IMR-90 (cell line): ENCODE measurements at regions not wholly inside any gene's neighbourhood (a gene's known extent, or its start where the extent isn't known, plus 50 kb on each side); places are given as distances from the start of the nearest gene placed in this dataset.

Source experiments
- ATAC-seq: fragments of 200-7000 bp; cut with Tn5 transposase; 2 replicates; pipeline ENCODE4 v1.9.1; 2020; ENCODE audit warnings: low read depth, mild to moderate bottlenecking, moderate library complexity
- BruUV-seq: library from RNA; stranded (reverse); fragments of 400-500 nt; replicated peaks from 2 replicates; lab custom pipeline; 2021; lab: Mats Ljungman, UMichigan
- CTCF ChIA-PET: fragments of 300-600 bp; formaldehyde crosslinking; extraction: SDS; loops from one replicate; lab custom pipeline; 2021; ENCODE audit warnings: antibody characterized with exemption; lab: Yijun Ruan, JAX
- POLR2A ChIA-PET: fragments of 300-600 bp; sonication (Branson Sonifier 250); formaldehyde crosslinking; loops from one replicate; lab custom pipeline; 2022; ENCODE audit warnings: antibody characterized with exemption; ENCODE audit not compliant: unreplicated experiment; lab: Charles Lee
- DNase-seq: peaks from one replicate; pipeline ENCODE4 v3.0.0; 2013
- H2AFZ ChIP-seq: replicated peaks from 2 replicates; pipeline ENCODE3; 2013; ENCODE audit warnings: low read length, mild to moderate bottlenecking; ENCODE audit not compliant: poor library complexity
- H2AK5ac ChIP-seq: 2 replicates; pipeline ENCODE4 v1.6.1; 2013; ENCODE audit warnings: low read depth, low read length, inconsistent platforms
- H2AK9ac ChIP-seq: replicated peaks from 2 replicates; pipeline ENCODE3; 2013; ENCODE audit warnings: mild to moderate bottlenecking, low read depth, low read length, moderate library complexity; ENCODE audit not compliant: poor library complexity
- H2BK120ac ChIP-seq: 2 replicates; pipeline ENCODE4 v1.6.1; 2013; ENCODE audit warnings: low read depth, low read length, inconsistent platforms
- H2BK15ac ChIP-seq: 3 replicates; pipeline ENCODE4 v1.6.1; 2013; ENCODE audit warnings: low read depth, low read length, inconsistent platforms
- H2BK20ac ChIP-seq: 2 replicates; pipeline ENCODE4 v1.6.1; 2013; ENCODE audit warnings: low read depth, mild to moderate bottlenecking, inconsistent platforms, low read length, moderate library complexity
- H2BK5ac ChIP-seq: 2 replicates; pipeline ENCODE4 v1.6.1; 2013; ENCODE audit warnings: mild to moderate bottlenecking, low read depth, low read length, inconsistent platforms; ENCODE audit not compliant: poor library complexity, severe bottlenecking
- H3K14ac ChIP-seq: replicated peaks from 2 replicates; pipeline ENCODE4 v1.6.1; 2013; ENCODE audit warnings: low read depth, low read length, inconsistent platforms
- H3K18ac ChIP-seq: 2 replicates; pipeline ENCODE4 v1.6.1; 2013; ENCODE audit warnings: low read depth, low read length, control low read depth
- H3K23ac ChIP-seq: 2 replicates; pipeline ENCODE4 v1.6.1; 2013; ENCODE audit warnings: low read depth, low read length, inconsistent platforms
- H3K27ac ChIP-seq: 2 replicates; pipeline ENCODE4 v1.5.1; 2013; ENCODE audit warnings: mild to moderate bottlenecking, control low read depth, low read length; ENCODE audit not compliant: insufficient read depth
- H3K27me3 ChIP-seq: 2 replicates; pipeline ENCODE4 v1.6.1; 2013; ENCODE audit warnings: low read length; ENCODE audit not compliant: control insufficient read depth, insufficient read depth
- H3K36me3 ChIP-seq: 2 replicates; pipeline ENCODE4 v1.6.1; 2013; ENCODE audit warnings: low read length, mixed read lengths; ENCODE audit not compliant: control insufficient read depth, insufficient read depth
- H3K4ac ChIP-seq: 2 replicates; pipeline ENCODE4 v1.6.1; 2013; ENCODE audit warnings: low read depth, low read length, inconsistent platforms
- H3K4me1 ChIP-seq: 2 replicates; pipeline ENCODE4 v1.6.1; 2013; ENCODE audit warnings: low read length, mixed read lengths; ENCODE audit not compliant: control insufficient read depth, insufficient read depth
- H3K4me2 ChIP-seq: 2 replicates; pipeline ENCODE4 v1.6.1; 2013; ENCODE audit warnings: low read depth, mild to moderate bottlenecking, control low read depth, low read length, moderate library complexity
- H3K4me3 ChIP-seq: 2 replicates; pipeline ENCODE4 v1.5.1; 2013; ENCODE audit warnings: low read depth, mild to moderate bottlenecking, control low read depth, low read length, moderate library complexity; ENCODE audit not compliant: insufficient read depth
- H3K56ac ChIP-seq: 2 replicates; pipeline ENCODE4 v1.6.1; 2013; ENCODE audit warnings: low read length, inconsistent platforms; ENCODE audit not compliant: insufficient read depth; ENCODE audit errors: extremely low read depth
- H3K79me1 ChIP-seq, 2 experiments: 2 replicates each; pipeline ENCODE4 v1.6.1; 2013; ENCODE audit warnings: low read length in 2 of 2, inconsistent platforms in 1 of 2, low read depth in 1 of 2
- H3K9ac ChIP-seq: 2 replicates; pipeline ENCODE4 v1.6.1; 2013; ENCODE audit warnings: low read depth, low read length, control low read depth
- H3K9me1 ChIP-seq: 2 replicates; pipeline ENCODE4 v1.6.1; 2013; ENCODE audit warnings: low read length, inconsistent platforms; ENCODE audit not compliant: insufficient read depth
- H3K9me3 ChIP-seq: 2 replicates; pipeline ENCODE4 v1.6.1; 2013; ENCODE audit warnings: low read length; ENCODE audit not compliant: control insufficient read depth, insufficient read depth
- H4K20me1 ChIP-seq: 2 replicates; pipeline ENCODE4 v1.6.1; 2013; ENCODE audit warnings: low read length, inconsistent platforms; ENCODE audit not compliant: insufficient read depth
- H4K5ac ChIP-seq: 2 replicates; pipeline ENCODE4 v1.6.1; 2013; ENCODE audit warnings: mild to moderate bottlenecking, low read depth, low read length, control low read depth
- H4K8ac ChIP-seq, 2 experiments: 2 replicates each; pipeline ENCODE4 v1.6.1; 2013; ENCODE audit warnings: low read depth in 2 of 2, low read length in 2 of 2, control low read depth in 1 of 2, inconsistent platforms in 1 of 2
- H4K91ac ChIP-seq: 2 replicates; pipeline ENCODE4 v1.6.1; 2013; ENCODE audit warnings: low read depth, low read length, inconsistent platforms; ENCODE audit not compliant: insufficient read depth
- BHLHE40 ChIP-seq: fragments of 150-350 bp; IDR thresholded peaks from 2 replicates; pipeline ENCODE4 v1.6.1; 2016; ENCODE audit warnings: mild to moderate bottlenecking, low read depth, low read length
- CEBPB ChIP-seq: IDR thresholded peaks from 2 replicates; pipeline ENCODE4 v1.6.1; 2012; ENCODE audit warnings: low read depth, low read length, improper control_type of control experiment
- CHD1 ChIP-seq: IDR thresholded peaks from 2 replicates; pipeline ENCODE4 v1.6.1; 2012; ENCODE audit warnings: low read depth, low read length, improper control_type of control experiment
- FOS ChIP-seq: fragments of 150-350 bp; IDR thresholded peaks from 2 replicates; pipeline ENCODE4 v1.6.1; 2016; ENCODE audit warnings: low read depth, low read length
- MAFK ChIP-seq: IDR thresholded peaks from 2 replicates; pipeline ENCODE4 v1.6.1; 2012; ENCODE audit warnings: low read depth, low read length, improper control_type of control experiment
- MAZ ChIP-seq: IDR thresholded peaks from 2 replicates; pipeline ENCODE4 v1.6.1; 2012; ENCODE audit warnings: low read depth, mild to moderate bottlenecking, low read length, improper control_type of control experiment, moderate library complexity, borderline replicate concordance
- MXI1 ChIP-seq: IDR thresholded peaks from 2 replicates; pipeline ENCODE4 v1.6.1; 2012; ENCODE audit warnings: low read depth, mild to moderate bottlenecking, low read length, moderate library complexity, borderline replicate concordance
- NFE2L2 ChIP-seq: fragments of 150-350 bp; IDR thresholded peaks from 2 replicates; pipeline ENCODE4 v1.6.1; 2016; ENCODE audit warnings: low read depth, mild to moderate bottlenecking, low read length
- POLR2A ChIP-seq: IDR thresholded peaks from 2 replicates; pipeline ENCODE4 v1.6.1; 2012; ENCODE audit warnings: mild to moderate bottlenecking, low read depth, low read length
- RAD21 ChIP-seq: IDR thresholded peaks from 2 replicates; pipeline ENCODE4 v1.6.1; 2012; ENCODE audit warnings: low read length, improper control_type of control experiment
- RCOR1 ChIP-seq: IDR thresholded peaks from 2 replicates; pipeline ENCODE4 v1.6.1; 2012; ENCODE audit warnings: mild to moderate bottlenecking, low read length, improper control_type of control experiment; ENCODE audit not compliant: insufficient replicate concordance
- SMC3 ChIP-seq: fragments of 150-350 bp; IDR thresholded peaks from 2 replicates; pipeline ENCODE4 v1.6.1; 2016; ENCODE audit warnings: low read depth, mild to moderate bottlenecking, antibody characterized with exemption, low read length, moderate library complexity
- WGBS, 2 experiments: methylation state at CpG; one replicate each; pipeline versions ENCODE4 v1.1.5 to v1.1.7; 2013; ENCODE audit warnings: missing lambda C conversion rate in 2 of 2; ENCODE audit not compliant: insufficient read length in 1 of 2; ENCODE audit errors: extremely low coverage in 2 of 2; 5-methylcytosine and 5-hydroxymethylcytosine counted together
- dilution Hi-C: fragments of 300-500 bp; cut with HindIII; formaldehyde crosslinking; loops from one replicate; pipeline ENCODE4 v1.14.3; 2018; ENCODE audit warnings: low sequenced_read_pairs; ENCODE audit not compliant: unreplicated experiment
- in situ Hi-C: fragments of 300-500 bp; cut with MboI; formaldehyde crosslinking; loops from 3 replicates; pipeline ENCODE4 v1.14.3; 2019; ENCODE audit warnings: low sequenced_read_pairs, inconsistent platforms, mixed read lengths
- intact Hi-C: fragments of 100-400 bp; cut with micrococcal nuclease; formaldehyde crosslinking; loops from 2 replicates; pipeline ENCODE4 v1.10.0; 2022
- TF ChIP-seq, protein P1 (sequence below): fragments of 150-350 bp; IDR thresholded peaks from 2 replicates; pipeline ENCODE4 v1.6.1; 2017; ENCODE audit warnings: mild to moderate bottlenecking, antibody characterized with exemption, low read length, low read depth
- TF ChIP-seq, protein P2 (sequence below): fragments of 150-350 bp; IDR thresholded peaks from 2 replicates; pipeline ENCODE4 v1.6.1; 2016; ENCODE audit warnings: low read depth, mild to moderate bottlenecking, low read length, moderate library complexity, borderline replicate concordance
- TF ChIP-seq, protein P3 (sequence below): conservative IDR thresholded peaks from 2 replicates; pipeline ENCODE4 v1.5.1; 2012; ENCODE audit warnings: mild to moderate bottlenecking, low read depth, low read length, improper control_type of control experiment

- TF ChIP-seq CEBPB = no peak
- TF ChIP-seq, protein P1, sequence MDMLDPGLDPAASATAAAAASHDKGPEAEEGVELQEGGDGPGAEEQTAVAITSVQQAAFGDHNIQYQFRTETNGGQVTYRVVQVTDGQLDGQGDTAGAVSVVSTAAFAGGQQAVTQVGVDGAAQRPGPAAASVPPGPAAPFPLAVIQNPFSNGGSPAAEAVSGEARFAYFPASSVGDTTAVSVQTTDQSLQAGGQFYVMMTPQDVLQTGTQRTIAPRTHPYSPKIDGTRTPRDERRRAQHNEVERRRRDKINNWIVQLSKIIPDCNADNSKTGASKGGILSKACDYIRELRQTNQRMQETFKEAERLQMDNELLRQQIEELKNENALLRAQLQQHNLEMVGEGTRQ = no peak
- TF ChIP-seq BHLHE40 = no peak
- TF ChIP-seq RCOR1 = no peak
- TF ChIP-seq SMC3 = no peak
- TF ChIP-seq, protein P2, sequence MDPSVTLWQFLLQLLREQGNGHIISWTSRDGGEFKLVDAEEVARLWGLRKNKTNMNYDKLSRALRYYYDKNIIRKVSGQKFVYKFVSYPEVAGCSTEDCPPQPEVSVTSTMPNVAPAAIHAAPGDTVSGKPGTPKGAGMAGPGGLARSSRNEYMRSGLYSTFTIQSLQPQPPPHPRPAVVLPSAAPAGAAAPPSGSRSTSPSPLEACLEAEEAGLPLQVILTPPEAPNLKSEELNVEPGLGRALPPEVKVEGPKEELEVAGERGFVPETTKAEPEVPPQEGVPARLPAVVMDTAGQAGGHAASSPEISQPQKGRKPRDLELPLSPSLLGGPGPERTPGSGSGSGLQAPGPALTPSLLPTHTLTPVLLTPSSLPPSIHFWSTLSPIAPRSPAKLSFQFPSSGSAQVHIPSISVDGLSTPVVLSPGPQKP = no peak
- TF ChIP-seq, protein P3, sequence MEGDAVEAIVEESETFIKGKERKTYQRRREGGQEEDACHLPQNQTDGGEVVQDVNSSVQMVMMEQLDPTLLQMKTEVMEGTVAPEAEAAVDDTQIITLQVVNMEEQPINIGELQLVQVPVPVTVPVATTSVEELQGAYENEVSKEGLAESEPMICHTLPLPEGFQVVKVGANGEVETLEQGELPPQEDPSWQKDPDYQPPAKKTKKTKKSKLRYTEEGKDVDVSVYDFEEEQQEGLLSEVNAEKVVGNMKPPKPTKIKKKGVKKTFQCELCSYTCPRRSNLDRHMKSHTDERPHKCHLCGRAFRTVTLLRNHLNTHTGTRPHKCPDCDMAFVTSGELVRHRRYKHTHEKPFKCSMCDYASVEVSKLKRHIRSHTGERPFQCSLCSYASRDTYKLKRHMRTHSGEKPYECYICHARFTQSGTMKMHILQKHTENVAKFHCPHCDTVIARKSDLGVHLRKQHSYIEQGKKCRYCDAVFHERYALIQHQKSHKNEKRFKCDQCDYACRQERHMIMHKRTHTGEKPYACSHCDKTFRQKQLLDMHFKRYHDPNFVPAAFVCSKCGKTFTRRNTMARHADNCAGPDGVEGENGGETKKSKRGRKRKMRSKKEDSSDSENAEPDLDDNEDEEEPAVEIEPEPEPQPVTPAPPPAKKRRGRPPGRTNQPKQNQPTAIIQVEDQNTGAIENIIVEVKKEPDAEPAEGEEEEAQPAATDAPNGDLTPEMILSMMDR = no peak
- no peak for TF ChIP-seq MAZ
- no peak for TF ChIP-seq MXI1
- TF ChIP-seq MAFK = no peak
- no peak for TF ChIP-seq RAD21
- no peak for TF ChIP-seq FOS
- TF ChIP-seq POLR2A = no peak
- TF ChIP-seq CHD1 = no peak
- TF ChIP-seq NFE2L2 = no peak
- Histone ChIP-seq H3K4me3 (no peak overlapping the region), H3K27me3 (no peaks in the 10 kb centered on the region), H3K9ac (no peak overlapping the region), H4K20me1 (no peaks in the 10 kb centered on the region), H2BK5ac (no peak overlapping the region), H3K4ac (no peak overlapping the region), H4K8ac (no peak overlapping the region), H2BK15ac (no peak overlapping the region), H2AK9ac (no peak overlapping the region), H2BK20ac (no peak overlapping the region), H3K9me3 (0 out of 2 replicates have a peak, but pooled peaks cover 1% of the 10 kb centered on the region), H3K4me1 (no peaks in the 10 kb centered on the region), H2BK120ac (no peak overlapping the region), H3K27ac (no peak overlapping the region), H4K91ac (no peak overlapping the region), H3K23ac (no peak overlapping the region), H3K36me3 (no peaks in the 10 kb centered on the region), H2AFZ (no peak overlapping the region), H3K79me1 (no peaks in the 10 kb centered on the region), H3K4me2 (no peak overlapping the region), H3K9me1 (no peaks in the 10 kb centered on the region), H3K18ac (no peak overlapping the region), H3K56ac (no peak overlapping the region), H4K5ac (no peak overlapping the region), H2AK5ac (no peak overlapping the region), H3K14ac (no peak overlapping the region)
- ATAC-seq (no peak), DNase-seq (no peak)
- dilution Hi-C loops (no loop called here), intact Hi-C loops (no loop called here), in situ Hi-C loops (loop anchor here (10.0 to 25.0 kb wide), 2 partner anchors 717 to 1086 kb away; no protein-coding TSS in a partner anchor)
- POLR2A ChIA-PET = no interaction called here
- WGBS, 2 experiments = no CpG with 5 or more reads among the region's 3 CpGs
- CTCF ChIA-PET = no interaction called here
- no TSS peak for BruUV-seq
Measured at GRCh38 chr12:97301576-97301975, 161.0 kb upstream of the RMST start.
